AG04450 (cell line): ENCODE measurements at regions not wholly inside any gene's neighbourhood (a gene's known extent, or its start where the extent isn't known, plus 50 kb on each side); places are given as distances from the start of the nearest gene placed in this dataset.

Source experiments
- CTCF ChIA-PET: fragments of 300-600, 350-600 bp; formaldehyde crosslinking; extraction: SDS; loops from one replicate; lab custom pipeline; 2022; ENCODE audit warnings: antibody characterized with exemption, inconsistent platforms; lab: Charles Lee
- POLR2A ChIA-PET: fragments of 350-600 bp; formaldehyde crosslinking; extraction: SDS; loops from one replicate; lab custom pipeline; 2021; ENCODE audit warnings: antibody characterized with exemption, inconsistent platforms; lab: Yijun Ruan, JAX
- DNase-seq: peaks from one replicate; pipeline ENCODE4 v3.0.0-alpha.2; 2011; ENCODE audit warnings: low read depth, low spot score
- H3K27ac ChIP-seq: one replicate; pipeline ENCODE4 v1.5.1; 2012; ENCODE audit warnings: low read depth, low read length, control low read depth
- H3K27me3 ChIP-seq: one replicate; pipeline ENCODE4 v1.6.0; 2012; ENCODE audit warnings: low read length; ENCODE audit not compliant: control insufficient read depth, insufficient read depth
- H3K4me3 ChIP-seq: 2 replicates; pipeline ENCODE4 v1.5.1; 2011; ENCODE audit warnings: mild to moderate bottlenecking, low read depth, low read length, control low read depth
- H3K9me3 ChIP-seq: 2 replicates; pipeline ENCODE4 v1.5.1; 2012; ENCODE audit warnings: low read length; ENCODE audit not compliant: control insufficient read depth, insufficient read depth
- TF ChIP-seq, protein P1 (sequence below): IDR thresholded peaks from 2 replicates; pipeline ENCODE4 v1.5.1; 2011; ENCODE audit warnings: low read depth, low read length, control low read depth, inconsistent platforms

DNA sequence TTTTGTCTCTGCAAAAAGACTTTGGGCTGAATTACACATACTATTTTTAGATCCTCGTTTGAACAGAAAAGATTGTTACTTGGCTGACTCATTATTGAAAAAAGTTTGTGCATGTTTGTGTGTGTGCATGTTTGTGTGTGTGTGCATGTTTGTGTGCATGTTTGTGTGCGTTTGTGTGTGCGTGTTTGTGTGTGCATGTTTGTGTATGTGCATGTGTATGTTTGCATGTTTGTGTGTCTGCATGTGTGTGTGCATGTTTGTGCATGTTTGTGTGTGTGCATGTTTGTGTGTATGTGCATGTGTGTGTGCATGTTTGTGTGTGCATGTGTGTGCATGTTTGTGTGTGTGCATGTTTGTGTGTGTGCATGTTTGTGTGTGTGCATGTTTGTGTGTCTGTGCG, 201.1 kb upstream of the FAT1 start:
- H3K27ac ChIP-seq, result no peak overlapping the region
- no peak for DNase-seq
- CTCF ChIA-PET, result no interaction called here
- H3K4me3 ChIP-seq, result no peak overlapping the region
- TF ChIP-seq, protein P1, sequence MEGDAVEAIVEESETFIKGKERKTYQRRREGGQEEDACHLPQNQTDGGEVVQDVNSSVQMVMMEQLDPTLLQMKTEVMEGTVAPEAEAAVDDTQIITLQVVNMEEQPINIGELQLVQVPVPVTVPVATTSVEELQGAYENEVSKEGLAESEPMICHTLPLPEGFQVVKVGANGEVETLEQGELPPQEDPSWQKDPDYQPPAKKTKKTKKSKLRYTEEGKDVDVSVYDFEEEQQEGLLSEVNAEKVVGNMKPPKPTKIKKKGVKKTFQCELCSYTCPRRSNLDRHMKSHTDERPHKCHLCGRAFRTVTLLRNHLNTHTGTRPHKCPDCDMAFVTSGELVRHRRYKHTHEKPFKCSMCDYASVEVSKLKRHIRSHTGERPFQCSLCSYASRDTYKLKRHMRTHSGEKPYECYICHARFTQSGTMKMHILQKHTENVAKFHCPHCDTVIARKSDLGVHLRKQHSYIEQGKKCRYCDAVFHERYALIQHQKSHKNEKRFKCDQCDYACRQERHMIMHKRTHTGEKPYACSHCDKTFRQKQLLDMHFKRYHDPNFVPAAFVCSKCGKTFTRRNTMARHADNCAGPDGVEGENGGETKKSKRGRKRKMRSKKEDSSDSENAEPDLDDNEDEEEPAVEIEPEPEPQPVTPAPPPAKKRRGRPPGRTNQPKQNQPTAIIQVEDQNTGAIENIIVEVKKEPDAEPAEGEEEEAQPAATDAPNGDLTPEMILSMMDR, result no peak
- no peaks in the 10 kb centered on the region for H3K27me3 ChIP-seq
- H3K9me3 ChIP-seq, result no peaks in the 10 kb centered on the region
- POLR2A ChIA-PET, result no interaction called here

DNA sequence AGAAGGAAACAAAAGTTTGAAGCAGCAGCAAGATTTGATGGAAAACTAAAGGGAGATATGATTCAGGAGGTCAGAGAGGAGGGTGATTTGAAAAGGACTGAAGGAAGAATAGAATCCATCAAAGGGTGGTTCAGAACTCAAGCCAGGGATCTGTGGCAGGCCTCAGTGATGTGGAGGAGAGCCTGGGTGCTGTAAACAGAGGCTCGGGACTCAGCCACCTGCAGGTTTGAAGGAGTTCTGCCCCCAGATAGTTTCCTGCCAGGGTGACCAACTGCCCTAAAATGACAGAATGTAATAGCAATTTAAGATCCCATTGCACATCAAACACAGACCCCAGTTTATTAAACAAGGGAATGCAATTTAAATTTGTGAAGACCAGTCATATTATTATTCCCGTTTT, 204.0 kb upstream of the FAT1 start:
- TF ChIP-seq, protein P1, result 0 out of 2 replicates have a peak, but pooled peaks have one; percentile 14
- no peak for DNase-seq
- CTCF ChIA-PET, result no interaction called here
- H3K9me3 ChIP-seq, result peaks cover 3% of the 10 kb centered on the region; the same call in 1 of the 2 replicates
- no peaks in the 10 kb centered on the region for H3K27me3 ChIP-seq
- no peak overlapping the region for H3K4me3 ChIP-seq
- POLR2A ChIA-PET, result no interaction called here
- no peak overlapping the region for H3K27ac ChIP-seq

DNA sequence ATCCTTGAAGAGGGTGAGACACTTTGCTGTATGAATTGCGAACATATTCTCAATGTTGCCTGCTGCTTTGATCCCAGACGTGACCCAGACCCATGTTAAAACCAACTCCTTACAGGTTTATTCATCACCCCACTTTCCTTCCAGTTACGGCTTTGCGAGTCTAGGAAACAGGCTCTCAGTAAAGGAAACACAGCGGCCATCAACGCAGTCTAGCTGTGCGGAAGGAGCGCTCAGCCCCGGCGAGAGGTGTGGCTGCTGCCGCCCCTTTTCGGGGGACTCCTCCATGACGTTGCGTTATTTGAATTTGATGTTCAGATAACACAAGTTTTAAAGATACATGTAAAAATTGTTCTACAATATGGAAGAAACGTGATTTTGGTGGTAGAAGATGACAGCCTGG, 206.4 kb upstream of the FAT1 start:
- Histone ChIP-seq H3K27me3 (no peaks in the 10 kb centered on the region), H3K27ac (no peak overlapping the region), H3K9me3 (peaks cover 3% of the 10 kb centered on the region; the same call in 1 of the 2 replicates), H3K4me3 (no peak overlapping the region)
- TF ChIP-seq, protein P1, result no peak
- no peak for DNase-seq
- ChIA-PET POLR2A (no interaction called here), CTCF (no interaction called here)

DNA sequence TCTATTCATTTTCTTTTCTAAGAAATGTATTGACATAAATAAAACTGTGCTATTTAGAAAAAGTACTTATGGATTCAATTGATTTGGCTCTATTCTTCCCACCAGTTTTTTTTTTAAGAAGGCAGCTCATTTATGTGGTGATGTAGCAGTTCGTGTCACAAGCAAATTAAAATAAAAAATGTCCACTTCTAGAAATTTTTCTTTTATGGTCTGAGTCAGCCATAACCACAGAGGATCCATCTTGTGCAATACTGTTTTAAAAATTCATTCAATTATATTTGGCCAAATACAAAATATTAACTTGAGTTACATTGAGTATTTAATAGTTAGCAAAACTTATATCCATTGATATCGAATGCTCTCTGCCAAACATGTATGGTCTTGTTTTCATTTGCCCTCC, 207.9 kb upstream of the FAT1 start:
- peaks cover 3% of the 10 kb centered on the region; the same call in 1 of the 2 replicates for H3K9me3 ChIP-seq
- ChIA-PET CTCF (interaction anchor here (0.6 kb wide), 1 partner anchor 92 kb away, joined by 3 read pairs; no protein-coding TSS in a partner anchor), POLR2A (interaction anchor here (0.9 kb wide), 1 partner anchor 245 kb away, joined by 4 read pairs; no protein-coding TSS in a partner anchor)
- TF ChIP-seq, protein P1, result no peak
- H3K4me3 ChIP-seq, result no peak overlapping the region
- H3K27ac ChIP-seq, result no peak overlapping the region
- no peaks in the 10 kb centered on the region for H3K27me3 ChIP-seq
- no peak for DNase-seq

DNA sequence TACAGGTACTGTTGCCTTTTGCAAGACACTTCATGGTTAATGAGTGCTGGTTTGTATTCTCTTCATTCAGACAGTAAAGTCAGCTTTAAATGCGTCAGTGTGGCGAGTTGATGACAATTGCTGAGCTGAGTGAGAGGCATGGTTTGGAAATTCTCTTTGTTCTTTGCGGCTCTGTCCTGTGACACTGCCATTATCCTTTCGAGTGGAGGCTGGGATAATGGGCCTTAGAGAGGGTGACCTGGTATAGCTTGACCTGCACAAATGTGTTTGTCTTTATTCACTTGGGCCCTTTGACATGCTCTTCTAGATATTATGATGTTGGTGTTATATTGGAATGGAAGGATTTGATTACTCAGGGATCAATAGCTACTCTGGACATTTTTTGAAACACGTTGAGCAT, 208.5 kb upstream of the FAT1 start:
- Histone ChIP-seq H3K9me3 (peaks cover 3% of the 10 kb centered on the region; the same call in 1 of the 2 replicates), H3K27ac (no peak overlapping the region), H3K4me3 (no peak overlapping the region), H3K27me3 (no peaks in the 10 kb centered on the region)
- ChIA-PET CTCF (interaction anchor here (0.6 kb wide), 1 partner anchor 93 kb away, joined by 3 read pairs; no protein-coding TSS in a partner anchor), POLR2A (interaction anchor here (0.9 kb wide), 1 partner anchor 246 kb away, joined by 4 read pairs; no protein-coding TSS in a partner anchor)
- TF ChIP-seq, protein P1, result no peak
- no peak for DNase-seq
